ENCODE measurements at regions not wholly inside any gene's neighbourhood (a gene's known extent, or its start where the extent isn't known, plus 50 kb on each side); places are given as distances from the start of the nearest gene placed in this dataset.

DNA sequence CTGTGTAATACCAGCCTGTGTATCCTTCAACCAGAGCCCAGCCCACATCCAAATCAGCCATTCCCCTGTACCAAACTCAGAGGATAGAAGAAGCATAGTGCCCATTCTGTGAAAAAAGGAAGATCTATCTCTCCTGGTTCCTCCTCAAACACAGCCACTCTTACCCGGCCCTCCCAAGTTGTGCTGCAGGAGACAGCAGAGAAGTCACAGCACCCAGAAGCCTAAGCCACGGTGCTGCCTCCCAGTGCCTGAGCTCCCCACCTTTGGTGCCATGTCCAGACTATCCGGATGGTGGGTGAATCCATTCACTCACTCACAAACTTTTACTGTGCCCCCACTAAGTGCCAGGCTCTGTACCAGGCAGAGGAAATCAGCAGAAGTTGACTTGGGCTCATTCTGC lies 166.0 kb upstream of the ZMIZ1 start:
- TF ChIP-seq, protein P1, sequence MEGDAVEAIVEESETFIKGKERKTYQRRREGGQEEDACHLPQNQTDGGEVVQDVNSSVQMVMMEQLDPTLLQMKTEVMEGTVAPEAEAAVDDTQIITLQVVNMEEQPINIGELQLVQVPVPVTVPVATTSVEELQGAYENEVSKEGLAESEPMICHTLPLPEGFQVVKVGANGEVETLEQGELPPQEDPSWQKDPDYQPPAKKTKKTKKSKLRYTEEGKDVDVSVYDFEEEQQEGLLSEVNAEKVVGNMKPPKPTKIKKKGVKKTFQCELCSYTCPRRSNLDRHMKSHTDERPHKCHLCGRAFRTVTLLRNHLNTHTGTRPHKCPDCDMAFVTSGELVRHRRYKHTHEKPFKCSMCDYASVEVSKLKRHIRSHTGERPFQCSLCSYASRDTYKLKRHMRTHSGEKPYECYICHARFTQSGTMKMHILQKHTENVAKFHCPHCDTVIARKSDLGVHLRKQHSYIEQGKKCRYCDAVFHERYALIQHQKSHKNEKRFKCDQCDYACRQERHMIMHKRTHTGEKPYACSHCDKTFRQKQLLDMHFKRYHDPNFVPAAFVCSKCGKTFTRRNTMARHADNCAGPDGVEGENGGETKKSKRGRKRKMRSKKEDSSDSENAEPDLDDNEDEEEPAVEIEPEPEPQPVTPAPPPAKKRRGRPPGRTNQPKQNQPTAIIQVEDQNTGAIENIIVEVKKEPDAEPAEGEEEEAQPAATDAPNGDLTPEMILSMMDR (IDR thresholded peaks at IDR 0.05): no peak
- TF ChIP-seq POLR2AphosphoS5 (IDR thresholded peaks at IDR 0.05) (no peak), POLR2A (IDR thresholded peaks at IDR 0.05) (no peak)

Data from suprapubic skin (tissue), 4 donors.